ENCODE measurements at regions not wholly inside any gene's neighbourhood (a gene's known extent, or its start where the extent isn't known, plus 50 kb on each side); places are given as distances from the start of the nearest gene placed in this dataset.
A peak's percentile ranks its signal among the peaks of the same experiment; 100 is the strongest.

DNA sequence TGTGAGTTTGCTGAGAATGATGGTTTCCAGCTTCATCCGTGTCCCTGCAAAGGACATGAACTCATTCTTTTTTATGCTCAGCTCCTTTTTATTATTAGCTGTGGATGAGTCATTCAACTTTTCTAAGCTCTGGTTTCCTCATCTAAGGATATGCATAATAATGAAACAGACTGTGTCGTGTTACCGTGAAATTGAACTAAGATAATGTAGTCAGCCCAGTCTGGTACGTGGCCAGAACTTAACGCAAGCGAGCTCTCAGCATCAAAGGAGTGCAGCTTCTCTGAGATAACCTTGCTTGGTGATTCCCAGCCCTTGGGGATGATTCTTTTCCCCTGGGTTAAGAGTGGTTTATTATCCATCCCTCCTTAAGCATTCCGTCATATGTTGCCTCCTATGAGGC is 454.3 kb upstream of the EEF2KMT start:
- no peak for DNase-seq

DNA sequence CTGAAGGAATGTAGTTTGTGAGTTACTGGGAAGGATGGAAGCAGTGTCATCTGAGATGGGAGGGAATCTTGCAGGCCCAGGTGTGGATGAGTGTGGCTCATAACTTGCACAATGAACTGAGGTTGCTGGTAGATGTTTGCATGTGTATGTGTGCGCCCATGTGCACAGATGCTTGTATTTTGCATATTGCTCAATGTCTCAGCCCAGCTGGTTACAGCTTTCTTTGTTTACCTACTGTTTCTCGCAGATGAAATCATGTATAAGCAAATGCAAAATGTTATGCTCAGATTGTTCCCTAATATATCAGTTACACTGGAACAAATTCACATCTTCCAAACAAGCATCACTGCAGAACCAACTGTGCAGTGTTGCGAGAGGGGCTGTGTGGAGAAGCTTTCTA is 452.2 kb upstream of the EEF2KMT start:
- DNase-seq = no peak

DNA sequence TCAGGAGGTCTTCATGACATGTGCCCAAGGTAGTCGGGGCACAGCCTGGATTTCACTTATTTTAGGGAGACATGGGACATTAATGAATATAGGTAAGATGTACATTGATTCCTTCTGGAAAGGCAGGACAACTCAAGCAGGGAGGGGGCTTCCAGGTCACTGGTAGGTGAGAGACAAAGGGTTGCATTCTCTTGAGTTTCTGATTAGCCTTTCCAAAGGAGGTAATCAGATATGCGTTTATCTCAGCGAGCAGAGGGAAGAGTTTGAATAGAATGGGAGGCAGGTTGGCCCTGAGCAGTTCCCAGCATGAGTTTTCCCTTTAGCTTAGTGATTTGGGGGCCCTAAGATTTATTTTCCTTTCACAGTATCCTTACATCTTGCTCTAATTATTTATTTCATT is 443.8 kb upstream of the EEF2KMT start:
- no peak for DNase-seq

- DNase-seq = no peak
Observed at GRCh38 chr16:5537347-5537746, 439.8 kb upstream of the EEF2KMT start.

- no peak for DNase-seq
Observed at GRCh38 chr16:5533321-5533888, 435.8 kb upstream of the EEF2KMT start.

- no peak for DNase-seq
Observed at GRCh38 chr16:5527817-5528216, 430.2 kb upstream of the EEF2KMT start.

DNA sequence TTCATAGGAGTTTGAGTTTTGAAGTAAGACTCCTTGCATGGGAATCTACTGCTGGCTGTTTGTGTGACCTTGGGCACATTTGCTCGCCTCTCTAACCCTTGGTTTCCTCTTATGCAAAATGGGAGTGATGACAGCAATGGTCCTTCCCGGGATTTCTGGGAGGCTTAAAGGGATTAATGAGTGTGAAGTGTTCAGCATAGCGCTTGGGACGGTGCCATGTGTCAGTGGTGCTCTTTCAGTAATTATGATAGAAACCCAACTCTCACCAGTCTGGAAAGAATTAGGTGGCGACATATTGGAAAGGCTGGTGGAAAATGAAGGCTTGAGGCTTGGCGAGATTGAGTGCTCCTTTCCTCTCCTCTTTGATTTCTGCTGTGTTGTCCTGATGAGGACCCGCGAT is 429.2 kb upstream of the EEF2KMT start:
- DNase-seq = no peak

DNA sequence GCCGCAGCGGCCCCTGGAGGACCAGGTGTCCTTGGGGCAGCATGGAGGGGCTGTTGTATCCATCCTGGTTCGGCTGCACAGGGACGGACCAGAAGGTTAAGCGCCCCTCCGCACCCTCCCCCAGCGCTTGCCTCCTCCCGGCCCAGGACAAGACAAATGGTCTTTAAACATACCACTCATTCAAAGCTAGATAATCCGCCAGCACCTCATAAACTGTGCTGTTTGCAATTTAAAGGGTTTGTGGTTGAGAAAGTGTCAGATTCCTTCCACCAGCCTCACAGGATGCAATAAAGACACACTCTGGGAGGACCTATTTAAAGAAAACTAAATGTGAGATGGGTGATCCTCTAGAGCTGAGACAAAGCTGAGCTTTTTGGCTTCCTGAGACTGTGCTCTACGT is 426.2 kb upstream of the EEF2KMT start:
- no peak for DNase-seq

DNA sequence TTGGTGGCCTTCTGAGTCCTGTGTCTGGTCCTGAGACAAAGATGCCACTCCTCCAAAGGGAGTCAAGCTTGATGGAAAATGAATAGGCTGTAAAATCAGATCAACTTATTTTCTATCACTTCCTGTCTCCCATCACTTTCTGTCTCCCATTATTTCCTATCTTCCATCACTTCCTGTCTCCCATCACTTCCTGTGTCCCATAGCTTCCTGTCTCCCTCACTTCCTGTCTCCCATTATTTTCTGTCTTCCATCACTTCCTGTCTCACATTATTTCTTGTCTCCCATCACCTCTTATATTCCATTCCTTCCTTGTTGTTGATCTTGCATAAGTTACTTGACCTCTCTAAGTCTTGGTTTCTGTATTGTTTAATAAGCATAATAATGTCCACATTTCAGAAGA is 418.5 kb upstream of the EEF2KMT start:
- no peak for DNase-seq

DNA sequence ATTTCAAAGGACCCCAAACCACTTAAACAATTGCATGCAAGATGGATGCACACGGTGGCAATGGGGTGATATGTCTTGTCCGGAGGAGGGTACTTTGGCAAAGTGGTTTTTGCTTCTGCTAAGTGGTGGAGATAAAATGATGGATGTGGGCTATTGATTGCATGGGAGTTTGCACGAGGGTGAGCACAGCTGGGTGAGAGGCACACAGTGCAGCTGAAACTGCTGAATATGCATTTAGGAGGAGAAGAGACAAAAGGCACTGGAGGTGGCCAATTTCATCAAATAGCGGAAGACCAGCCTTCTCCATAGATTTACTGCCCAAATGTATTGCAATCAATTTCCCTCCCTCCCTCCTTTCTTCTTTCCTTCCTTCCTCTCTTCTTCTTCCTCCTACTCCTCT is 414.4 kb upstream of the EEF2KMT start:
- no peak for DNase-seq

DNA sequence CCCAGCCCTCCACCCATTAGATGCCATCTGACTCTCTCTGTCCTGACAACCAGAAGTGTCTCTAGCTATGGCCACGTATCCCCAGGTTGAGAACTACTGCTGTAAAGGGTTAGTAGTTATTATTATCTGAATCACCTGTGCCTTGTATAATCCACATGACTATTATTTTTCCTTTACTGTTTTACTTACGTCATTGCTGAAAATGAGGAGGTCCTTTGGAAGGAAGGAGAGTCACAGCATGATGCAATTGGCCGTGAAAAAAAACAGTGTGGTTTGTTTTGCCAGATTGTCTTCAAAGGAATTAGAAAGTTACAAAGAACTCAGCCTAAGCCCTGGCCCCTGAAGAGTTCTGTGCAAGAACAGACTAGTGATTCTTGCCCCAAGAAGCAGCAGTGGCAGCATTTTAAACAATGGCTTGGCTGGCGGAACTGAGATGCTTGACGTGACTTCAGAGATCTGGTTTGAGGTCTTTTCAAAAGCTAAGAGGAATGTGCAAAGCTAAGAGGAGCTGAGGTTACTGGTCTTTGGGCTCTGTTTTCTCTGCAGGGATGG is 413.3 kb upstream of the EEF2KMT start:
- DNase-seq = no peak

- no peak for DNase-seq
Observed at GRCh38 chr16:5509794-5510193, 412.2 kb upstream of the EEF2KMT start.

DNA sequence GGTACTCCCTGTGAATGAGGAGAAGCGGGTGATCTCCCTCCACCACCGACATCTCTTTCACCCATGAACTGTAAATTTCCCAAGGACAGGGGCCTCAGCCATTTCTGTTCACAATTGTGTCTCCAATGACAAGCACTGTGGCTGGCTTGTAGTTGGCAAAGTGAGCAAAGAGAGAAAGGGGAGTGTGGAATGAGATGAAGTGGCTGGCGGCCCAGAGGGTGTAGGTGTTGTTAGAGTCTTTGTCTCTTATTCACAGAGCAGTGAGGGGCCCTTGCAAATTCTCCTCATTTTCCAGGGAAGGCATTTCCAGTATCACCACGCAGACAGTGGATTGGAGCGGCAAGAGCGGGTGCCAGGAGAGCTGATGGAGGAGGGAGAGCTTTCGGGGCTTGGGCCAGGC is 411.7 kb upstream of the EEF2KMT start:
- no peak for DNase-seq

GRCh38 chr16:5508371-5508770 is 410.8 kb upstream of the EEF2KMT start:
- no peak for DNase-seq

- DNase-seq = no peak
Observed at GRCh38 chr16:5506021-5506420, 408.4 kb upstream of the EEF2KMT start.

GRCh38 chr16:5505091-5505887 is 407.7 kb upstream of the EEF2KMT start:
- no peak for DNase-seq

DNA sequence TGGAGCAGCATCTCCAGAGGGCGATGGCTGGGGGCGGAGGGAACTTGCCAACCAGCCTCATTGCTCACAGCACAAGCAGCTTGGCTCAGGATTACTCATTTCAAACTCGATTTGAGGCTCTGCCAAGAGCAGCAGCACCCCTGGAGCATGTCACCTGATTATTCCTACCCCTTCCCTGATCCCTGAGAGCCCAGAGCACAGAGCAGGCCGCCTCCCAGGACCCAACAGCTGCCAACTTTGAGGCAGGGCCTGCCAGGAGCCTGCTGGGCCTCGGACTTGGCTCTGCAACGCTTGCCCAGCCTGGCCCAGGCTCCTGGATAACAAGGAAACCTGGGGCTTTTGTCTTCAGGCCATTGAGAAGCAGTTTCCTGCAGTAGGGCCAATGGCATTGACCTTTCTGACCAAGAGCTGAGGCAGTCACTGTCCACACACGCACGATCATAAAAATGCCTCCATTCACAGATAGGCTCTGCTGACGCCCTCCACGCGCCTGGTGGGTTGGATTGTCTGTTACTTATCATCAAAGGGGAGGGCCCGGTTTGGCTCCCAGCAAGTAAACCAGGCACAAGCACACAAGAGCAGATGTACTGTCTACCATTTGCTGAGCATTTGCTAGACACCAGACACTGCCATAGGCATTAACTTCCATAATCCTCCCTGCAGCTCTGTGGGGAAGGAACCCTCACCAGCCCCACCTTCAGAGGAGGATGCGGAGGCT is 406.6 kb upstream of the EEF2KMT start:
- no peak for DNase-seq

DNA sequence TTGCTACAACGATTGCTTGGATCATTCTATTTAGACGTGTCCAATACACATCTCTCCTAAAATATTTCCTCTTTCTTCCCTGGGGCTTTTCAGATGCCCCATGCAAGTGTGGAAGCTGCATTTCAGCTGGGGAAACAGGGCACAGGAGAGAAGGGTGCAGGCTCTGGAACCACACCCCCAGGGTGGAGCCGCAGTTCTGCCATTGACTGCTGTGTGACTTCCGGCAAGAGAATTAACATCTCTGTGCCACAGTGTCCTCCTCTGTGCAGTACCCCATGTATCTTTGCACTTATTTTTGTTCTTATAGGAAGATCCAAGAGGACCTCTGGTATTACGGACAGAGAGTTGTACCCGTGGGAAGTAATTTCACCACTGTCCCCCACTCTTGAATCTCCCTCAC is 405.3 kb upstream of the EEF2KMT start:
- DNase-seq = no peak

DNA sequence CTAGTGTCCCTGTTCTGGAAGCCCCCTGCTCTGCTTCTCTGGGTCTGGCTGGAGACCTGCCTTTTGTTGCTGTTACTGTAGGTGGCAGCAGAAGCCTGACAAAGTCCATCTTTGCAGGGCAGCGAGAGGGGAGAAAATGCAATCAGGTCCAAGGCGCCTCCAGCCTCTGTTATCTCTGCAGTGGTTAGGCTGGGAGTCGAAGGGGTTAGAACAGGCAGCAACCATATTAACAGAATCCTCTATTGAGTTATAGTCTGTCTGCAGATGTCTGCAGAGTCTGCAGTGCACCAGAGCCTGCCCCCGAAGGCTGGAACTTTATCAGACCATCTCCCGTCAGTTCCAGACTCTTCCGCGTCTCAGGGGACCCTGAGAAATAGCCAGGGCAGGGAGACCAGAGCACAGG is 404.9 kb upstream of the EEF2KMT start:
- DNase-seq = no peak

DNA sequence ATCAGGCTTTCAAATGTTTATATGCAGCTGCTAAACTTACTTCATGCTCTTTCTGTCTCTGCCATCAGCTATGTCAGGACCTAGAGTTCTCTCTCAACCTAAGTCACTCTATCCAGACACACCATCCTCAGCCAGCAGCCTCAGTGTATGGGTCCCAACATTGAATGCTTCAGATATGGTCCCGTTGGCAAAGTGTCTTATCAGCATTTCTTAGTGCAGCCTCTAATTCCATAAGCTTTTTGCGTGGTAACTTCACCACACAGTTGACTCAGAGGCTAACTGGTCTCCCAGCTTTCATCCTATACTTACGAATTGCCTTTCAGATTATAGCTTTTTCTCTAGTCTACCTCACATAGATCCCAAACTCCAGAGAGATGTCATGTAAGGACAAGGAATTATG is 402.9 kb upstream of the EEF2KMT start:
- no peak for DNase-seq

GRCh38 chr16:5498562-5498961 is 401.0 kb upstream of the EEF2KMT start:
- DNase-seq = no peak

GRCh38 chr16:5496013-5496412 is 398.4 kb upstream of the EEF2KMT start:
- DNase-seq = no peak

DNA sequence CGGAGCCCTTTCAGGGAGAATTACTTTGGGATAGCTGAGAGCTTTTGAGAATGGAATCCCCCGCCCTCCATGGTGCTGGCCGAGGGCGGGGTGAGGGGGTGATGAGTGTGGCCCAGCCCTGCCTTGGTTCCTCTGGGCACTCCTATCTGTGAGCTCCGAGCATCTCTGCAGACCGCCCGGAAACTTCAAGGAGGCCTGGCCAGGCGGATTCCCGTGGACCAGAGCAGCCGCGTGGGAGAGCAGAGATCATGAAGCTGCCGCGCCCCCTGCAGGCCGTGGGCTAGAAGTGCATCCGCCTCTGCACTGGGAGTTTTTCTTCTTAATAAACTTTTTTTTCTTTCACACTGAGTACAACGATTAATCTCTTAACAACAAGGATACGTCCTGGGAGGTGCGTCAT is 392.9 kb upstream of the EEF2KMT start:
- DNase-seq = peak; percentile 74

GRCh38 chr16:5488581-5488980 is 391.0 kb upstream of the EEF2KMT start:
- DNase-seq = no peak
